ENCODE measurements at regions not wholly inside any gene's neighbourhood (a gene's known extent, or its start where the extent isn't known, plus 50 kb on each side); places are given as distances from the start of the nearest gene placed in this dataset.

- TF ChIP-seq CTCF (IDR thresholded peaks at IDR 0.05): no peak
- TF ChIP-seq POLR2A (IDR thresholded peaks at IDR 0.05): no peak
Observed at GRCh38 chr12:131365821-131366260, 345.0 kb upstream of the SFSWAP start.
